K562 (cell line): ENCODE measurements at regions not wholly inside any gene's neighbourhood (a gene's known extent, or its start where the extent isn't known, plus 50 kb on each side); places are given as distances from the start of the nearest gene placed in this dataset.

Experiments used
- ATAC-seq: fragments of 200-7000 bp; cut with Tn5 transposase; 3 replicates; pipeline ENCODE4 v1.9.1; 2020; ENCODE audit warnings: moderate library complexity
- BruUV-seq: library from RNA; stranded (reverse); fragments of 400-500 nt; replicated peaks from 2 replicates; lab custom pipeline; 2021; lab: Mats Ljungman, UMichigan
- CTCF ChIA-PET: fragments of 300-600 bp; formaldehyde crosslinking; extraction: SDS; loops from one replicate; lab custom pipeline; 2021; ENCODE audit warnings: low intra/inter-chr PET ratio; lab: Yijun Ruan, JAX
- POLR2A ChIA-PET: fragments of 300-600, 350-650 bp; sonication (Branson Sonifier 250); formaldehyde crosslinking; extraction: SDS; loops from one replicate; lab custom pipeline; 2021; ENCODE audit warnings: antibody characterized with exemption, inconsistent platforms; lab: Yijun Ruan, JAX
- DNase-seq, 4 experiments: peaks; one replicate each; pipeline versions ENCODE4 v3.0.0 to v3.0.0-alpha.2; 2011 to 2018; ENCODE audit warnings: low spot score in 3 of 4, mixed read lengths in 3 of 4; ENCODE audit errors: extremely low read depth in 1 of 4
- FAIRE-seq: peaks from 2 replicates; lab custom pipeline; 2011; peaks lifted over from hg19 to GRCh38; lab: Jason Lieb, UNC
- H2AFZ ChIP-seq: 2 replicates; pipeline ENCODE4 v1.6.0; 2011; ENCODE audit warnings: low read depth, low read length, control low read depth, inconsistent platforms
- H3K27ac ChIP-seq: fragments of 200-600 bp; 3 replicates; pipeline ENCODE4 v1.8.0; 2011; ENCODE audit warnings: low read depth, mild to moderate bottlenecking, control low read depth, inconsistent platforms, low read length, moderate library complexity, mixed read lengths; ENCODE audit errors: extremely low read depth
- H3K27me3 ChIP-seq, 2 experiments: fragments of 300-600 bp in 1 of 2; 2 replicates in 1 of 2; 3 replicates in 1 of 2; pipeline versions ENCODE4 v1.6.0 to v1.8.0; 2011; ENCODE audit warnings: inconsistent platforms in 2 of 2, low read length in 2 of 2, mild to moderate bottlenecking in 1 of 2, mixed read lengths in 1 of 2, moderate library complexity in 1 of 2; ENCODE audit not compliant: control insufficient read depth in 2 of 2, insufficient read depth in 2 of 2
- H3K36me3 ChIP-seq: fragments of 300-600 bp; 3 replicates; pipeline ENCODE4 v1.8.0; 2011; ENCODE audit warnings: mild to moderate bottlenecking, low read length, inconsistent platforms; ENCODE audit not compliant: control insufficient read depth, insufficient read depth
- H3K4me1 ChIP-seq, 2 experiments: fragments of 200-600 bp in 1 of 2; replicated peaks in 1 of 2; 2 replicates in 1 of 2; 3 replicates in 1 of 2; pipeline versions ENCODE4 v1.5.1 to v1.8.0; 2011; ENCODE audit warnings: inconsistent platforms in 2 of 2, low read length in 2 of 2, mild to moderate bottlenecking in 1 of 2, mixed read lengths in 1 of 2, moderate library complexity in 1 of 2; ENCODE audit not compliant: control insufficient read depth in 2 of 2, insufficient read depth in 2 of 2
- H3K4me2 ChIP-seq: 2 replicates; pipeline ENCODE4 v1.6.1; 2011; ENCODE audit warnings: low read length, control low read depth, inconsistent platforms, mixed read lengths; ENCODE audit not compliant: insufficient read depth
- H3K4me3 ChIP-seq: fragments of 200-600 bp; sonication (generic), shearing (Covaris generic); 2 replicates; pipeline ENCODE4 v1.5.1; 2016; ENCODE audit warnings: control low read depth, inconsistent platforms
- H3K79me2 ChIP-seq: fragments of 200-600 bp; 3 replicates; pipeline ENCODE4 v1.8.0; 2011; ENCODE audit warnings: low read length, inconsistent platforms; ENCODE audit not compliant: control insufficient read depth, insufficient read depth
- H3K9ac ChIP-seq, 2 experiments: 2 replicates each; pipeline versions ENCODE4 v1.6.0 to v1.6.1; 2011; ENCODE audit warnings: low read depth in 2 of 2, low read length in 2 of 2, control low read depth in 1 of 2, inconsistent platforms in 1 of 2, mild to moderate bottlenecking in 1 of 2, mixed read lengths in 1 of 2; ENCODE audit not compliant: insufficient read depth in 1 of 2
- H3K9me1 ChIP-seq: one replicate; pipeline ENCODE4 v1.6.0; 2011; ENCODE audit warnings: inconsistent platforms, mild to moderate bottlenecking, low read length, moderate library complexity; ENCODE audit not compliant: control insufficient read depth, insufficient read depth
- H3K9me3 ChIP-seq: replicated peaks from 2 replicates; pipeline ENCODE4 v1.5.1; 2011; ENCODE audit warnings: low read depth, low read length, inconsistent platforms; ENCODE audit not compliant: control insufficient read depth, insufficient read depth
- H4K20me1 ChIP-seq: replicated peaks from 2 replicates; pipeline ENCODE4 v1.6.1; 2011; ENCODE audit warnings: low read length, inconsistent platforms, mixed read lengths; ENCODE audit not compliant: control insufficient read depth, insufficient read depth
- IRF2 ChIP-seq: sonication (generic); formaldehyde crosslinking; IDR thresholded peaks from 2 replicates; pipeline ENCODE4 v1.8.1; 2022; ENCODE audit warnings: mild to moderate bottlenecking, missing genetic modification reagents
- KLF1 ChIP-seq: fragments of 450-650 bp; IDR thresholded peaks from 2 replicates; pipeline ENCODE4 v1.6.1; 2016; ENCODE audit warnings: missing genetic modification characterization, missing compliant biosample characterization
- MXI1 ChIP-seq: IDR thresholded peaks from 2 replicates; pipeline ENCODE4 v1.6.1; 2011; ENCODE audit warnings: low read depth, mild to moderate bottlenecking, improper control_type of control experiment, low read length
- SFPQ ChIP-seq: fragments of 200-400 bp; formaldehyde crosslinking; IDR thresholded peaks from 2 replicates; pipeline ENCODE4 v1.6.1; 2017; ENCODE audit warnings: mild to moderate bottlenecking, low read depth, low read length, moderate library complexity
- ZNF263 ChIP-seq: sonication (generic); formaldehyde crosslinking; IDR thresholded peaks from 2 replicates; pipeline ENCODE4 v1.8.0; 2022; ENCODE audit warnings: mild to moderate bottlenecking, missing genetic modification reagents, borderline replicate concordance
- ZNF695 ChIP-seq: fragments of 450-650 bp; formaldehyde crosslinking; IDR thresholded peaks from 2 replicates; pipeline ENCODE4 v1.4.0; 2020; ENCODE audit warnings: mild to moderate bottlenecking, moderate library complexity
- WGBS: fragments of 100-300 bp; shearing (Covaris generic); methylation state at CpG from one replicate; pipeline ENCODE4 v1.1.6; 2016; ENCODE audit warnings: low coverage, mixed read lengths; ENCODE audit not compliant: insufficient coverage; ENCODE audit errors: missing lambda C conversion rate; 5-methylcytosine and 5-hydroxymethylcytosine counted together
- in situ Hi-C: fragments of 300-500 bp; cut with MboI; formaldehyde crosslinking; loops from 4 replicates; pipeline ENCODE4 v1.15.0; 2018; ENCODE audit warnings: inconsistent platforms, mixed read lengths
- intact Hi-C: fragments of 100-400 bp; cut with micrococcal nuclease; formaldehyde crosslinking; loops from 2 replicates; pipeline ENCODE4 v1.14.2; 2022
- TF ChIP-seq, protein P1 (sequence below), 2 experiments: fragments of 150-350 bp in 1 of 2; IDR thresholded peaks; 2 replicates each; pipeline ENCODE4 v1.6.1; 2012 to 2016; ENCODE audit warnings: low read depth in 2 of 2, low read length in 2 of 2, mild to moderate bottlenecking in 1 of 2, moderate library complexity in 1 of 2

DNA sequence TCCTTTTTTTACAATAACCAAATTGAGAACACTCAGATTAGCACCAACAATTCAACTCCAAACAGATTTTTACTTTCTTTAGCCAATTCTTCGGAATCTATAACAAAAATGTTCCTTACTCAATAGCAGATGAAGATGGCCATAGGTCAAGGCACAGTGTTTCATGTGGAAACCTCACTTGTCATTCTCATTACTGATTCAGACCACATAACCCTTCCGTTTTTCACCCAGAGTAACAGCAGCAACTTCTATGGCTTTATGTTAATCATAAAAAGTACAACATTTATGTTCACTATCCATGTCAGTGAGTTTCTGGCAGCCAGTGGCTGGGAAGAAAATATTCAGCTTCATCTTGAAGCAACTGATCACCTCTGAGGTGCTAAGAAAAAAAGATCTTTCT, 358.3 kb upstream of the TECRL start:
- TF ChIP-seq IRF2 (no peak), MXI1 (no peak), KLF1 (tag) (no peak), SFPQ (no peak), ZNF263 (no peak), ZNF695 (CRISPR knock-in tag) (no peak)
- TF ChIP-seq, protein P1, sequence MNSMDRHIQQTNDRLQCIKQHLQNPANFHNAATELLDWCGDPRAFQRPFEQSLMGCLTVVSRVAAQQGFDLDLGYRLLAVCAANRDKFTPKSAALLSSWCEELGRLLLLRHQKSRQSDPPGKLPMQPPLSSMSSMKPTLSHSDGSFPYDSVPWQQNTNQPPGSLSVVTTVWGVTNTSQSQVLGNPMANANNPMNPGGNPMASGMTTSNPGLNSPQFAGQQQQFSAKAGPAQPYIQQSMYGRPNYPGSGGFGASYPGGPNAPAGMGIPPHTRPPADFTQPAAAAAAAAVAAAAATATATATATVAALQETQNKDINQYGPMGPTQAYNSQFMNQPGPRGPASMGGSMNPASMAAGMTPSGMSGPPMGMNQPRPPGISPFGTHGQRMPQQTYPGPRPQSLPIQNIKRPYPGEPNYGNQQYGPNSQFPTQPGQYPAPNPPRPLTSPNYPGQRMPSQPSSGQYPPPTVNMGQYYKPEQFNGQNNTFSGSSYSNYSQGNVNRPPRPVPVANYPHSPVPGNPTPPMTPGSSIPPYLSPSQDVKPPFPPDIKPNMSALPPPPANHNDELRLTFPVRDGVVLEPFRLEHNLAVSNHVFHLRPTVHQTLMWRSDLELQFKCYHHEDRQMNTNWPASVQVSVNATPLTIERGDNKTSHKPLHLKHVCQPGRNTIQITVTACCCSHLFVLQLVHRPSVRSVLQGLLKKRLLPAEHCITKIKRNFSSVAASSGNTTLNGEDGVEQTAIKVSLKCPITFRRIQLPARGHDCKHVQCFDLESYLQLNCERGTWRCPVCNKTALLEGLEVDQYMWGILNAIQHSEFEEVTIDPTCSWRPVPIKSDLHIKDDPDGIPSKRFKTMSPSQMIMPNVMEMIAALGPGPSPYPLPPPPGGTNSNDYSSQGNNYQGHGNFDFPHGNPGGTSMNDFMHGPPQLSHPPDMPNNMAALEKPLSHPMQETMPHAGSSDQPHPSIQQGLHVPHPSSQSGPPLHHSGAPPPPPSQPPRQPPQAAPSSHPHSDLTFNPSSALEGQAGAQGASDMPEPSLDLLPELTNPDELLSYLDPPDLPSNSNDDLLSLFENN (IDR thresholded peaks at IDR 0.05; ENCODE audit: low read depth in 2 of 2, low read length in 2 of 2), result no peak
- in situ Hi-C loops, result no loop called here
- H3K4me1 ChIP-seq, result no peaks in the 10 kb centered on the region
- no peaks in the 10 kb centered on the region for H3K9me3 ChIP-seq
- no peak overlapping the region for H3K27ac ChIP-seq
- DNase-seq (no peak), FAIRE-seq (no peak), ATAC-seq (no peak)
- ChIA-PET POLR2A (no interaction called here), CTCF (no interaction called here)
- no peaks in the 10 kb centered on the region for H3K79me2 ChIP-seq
- H3K36me3 ChIP-seq, result no peaks in the 10 kb centered on the region
- BruUV-seq, result no TSS peak
- H3K9me1 ChIP-seq, result no peaks in the 10 kb centered on the region
- H3K4me2 ChIP-seq, result no peak overlapping the region
- intact Hi-C loops, result no loop called here
- H4K20me1 ChIP-seq, result no peaks in the 10 kb centered on the region
- H3K9ac ChIP-seq, result no peak overlapping the region
- no peak overlapping the region for H3K4me3 ChIP-seq
- H2AFZ ChIP-seq, result no peak overlapping the region
- WGBS, result 0% methylated on average over 2 of the region's 2 CpGs
- H3K27me3 ChIP-seq, result no peaks in the 10 kb centered on the region
